Occipital lobe (tissue), 1 donor: ENCODE measurements at regions not wholly inside any gene's neighbourhood (a gene's known extent, or its start where the extent isn't known, plus 50 kb on each side); places are given as distances from the start of the nearest gene placed in this dataset.

Source experiments
- DNase-seq: peaks from one replicate; lab custom pipeline; 2025; lab: John Stamatoyannopoulos, UW

DNA sequence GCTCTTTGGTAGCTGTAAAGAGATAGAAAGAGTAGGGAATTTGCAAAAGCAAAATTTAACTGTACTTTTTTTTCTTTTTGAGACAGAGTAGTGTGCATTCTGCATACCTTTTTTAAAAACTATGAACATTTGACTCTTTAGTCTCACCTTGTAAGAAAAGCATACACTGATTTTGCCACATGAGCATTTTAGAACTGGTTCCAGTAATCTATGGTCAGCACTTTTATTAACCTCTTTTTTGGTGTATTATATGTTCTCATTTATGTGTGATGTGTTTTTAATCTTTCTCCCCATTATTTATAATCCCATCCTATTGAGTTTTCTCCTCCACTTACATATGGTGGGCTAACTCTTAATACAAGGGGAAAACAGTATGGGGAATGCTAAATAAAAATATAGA, 1111.4 kb downstream of the FLRT2 start:
- DNase-seq = no peak

- DNase-seq = no peak
Measured at GRCh38 chr14:86640288-86640687, 1110.3 kb downstream of the FLRT2 start.

- no peak for DNase-seq
Measured at GRCh38 chr14:86639666-86640065, 1109.7 kb downstream of the FLRT2 start.

- no peak for DNase-seq
Measured at GRCh38 chr14:86639146-86639545, 1109.2 kb downstream of the FLRT2 start.

DNA sequence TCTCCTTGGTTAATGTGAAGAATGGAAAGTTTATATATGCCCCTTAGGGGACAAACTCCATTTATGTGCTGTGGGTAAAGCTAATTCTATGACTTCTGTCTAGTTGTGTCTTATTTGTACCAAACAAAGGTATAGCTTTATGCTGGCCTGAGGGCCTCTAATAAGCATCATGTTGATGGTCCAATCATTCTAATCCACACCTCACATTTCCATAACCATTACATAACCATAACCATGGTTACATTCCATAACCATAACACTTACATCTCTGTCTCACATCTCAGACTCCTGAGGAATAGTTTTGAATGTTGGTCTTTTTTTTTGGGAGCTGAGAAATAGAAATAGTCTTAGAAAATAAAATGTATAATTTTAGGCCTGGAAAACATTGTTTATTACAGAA, 1097.1 kb downstream of the FLRT2 start:
- DNase-seq = no peak

DNA sequence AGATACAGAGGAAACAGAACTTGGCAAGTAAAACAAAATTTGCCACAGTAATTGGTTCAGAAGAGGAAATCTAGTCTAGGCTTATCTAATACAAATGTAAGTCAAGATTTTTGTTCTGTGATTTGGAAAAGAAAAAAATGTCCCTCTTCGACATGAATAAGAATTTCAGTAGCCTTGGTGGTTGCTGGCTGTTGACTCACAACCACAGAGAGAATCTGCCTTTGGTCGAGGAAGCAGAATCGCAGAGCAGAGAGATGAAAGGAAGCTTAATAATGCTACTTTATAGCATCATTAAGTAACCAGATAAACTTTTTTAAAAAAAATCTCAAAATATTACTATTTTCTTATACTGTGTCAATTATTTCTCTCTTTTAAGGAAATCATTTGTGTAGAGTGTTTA, 1096.6 kb downstream of the FLRT2 start:
- DNase-seq = no peak

DNA sequence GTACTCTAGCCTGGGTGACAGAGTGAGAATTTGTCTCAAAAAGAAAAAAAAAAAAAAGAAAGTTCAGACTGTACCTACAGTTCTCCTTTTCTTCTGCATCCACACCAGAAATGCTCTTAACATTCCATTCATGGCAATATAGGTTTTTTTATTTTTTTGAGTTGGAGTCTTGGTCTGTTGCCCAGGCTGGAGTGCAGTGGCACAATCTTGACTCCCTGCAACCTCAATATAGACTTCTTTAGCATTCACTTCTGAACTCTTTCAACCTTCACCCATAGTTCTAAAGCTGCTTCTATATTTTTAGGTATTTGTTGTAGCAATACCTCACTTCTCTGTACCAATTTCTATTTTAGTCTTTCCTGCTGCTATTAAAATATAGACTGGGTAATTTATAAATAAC, 1095.7 kb downstream of the FLRT2 start:
- DNase-seq = no peak

DNA sequence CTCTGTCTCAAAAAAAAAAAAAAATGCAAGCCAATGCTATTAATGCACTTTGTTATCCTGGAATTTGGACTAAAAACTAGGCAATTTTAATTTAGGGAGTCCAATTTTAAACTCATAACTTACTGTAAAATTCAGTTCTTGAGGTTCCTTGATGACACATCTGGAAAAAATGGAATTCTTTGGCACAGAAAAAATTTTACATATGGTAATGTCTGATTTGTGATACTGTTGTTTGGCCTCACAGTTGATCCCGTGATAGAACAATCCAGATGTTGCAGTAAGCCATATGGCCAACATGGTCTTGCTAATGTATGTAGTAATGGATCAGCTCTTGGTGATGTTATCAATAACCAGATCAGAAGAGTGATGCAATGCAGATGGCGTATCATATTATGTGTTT, 1089.8 kb downstream of the FLRT2 start:
- DNase-seq = no peak

DNA sequence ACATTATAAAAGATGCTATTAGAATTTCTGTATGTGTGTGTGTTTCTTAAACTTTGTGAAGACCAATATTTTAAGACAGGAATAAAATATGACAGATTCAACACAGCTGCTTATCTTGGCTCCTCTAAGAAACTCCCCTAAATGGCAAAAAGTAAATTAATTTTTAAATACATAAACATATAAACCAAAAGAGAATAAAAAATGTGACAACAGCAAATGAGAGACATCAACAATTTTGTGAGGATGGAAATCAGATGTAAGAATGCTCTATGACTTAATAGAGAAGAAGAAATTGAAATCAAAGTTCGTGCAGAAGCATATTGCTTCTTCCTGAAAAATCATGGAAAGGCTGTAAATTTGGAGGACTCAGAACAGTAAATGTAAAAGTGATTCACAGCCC, 1083.8 kb downstream of the FLRT2 start:
- no peak for DNase-seq

DNA sequence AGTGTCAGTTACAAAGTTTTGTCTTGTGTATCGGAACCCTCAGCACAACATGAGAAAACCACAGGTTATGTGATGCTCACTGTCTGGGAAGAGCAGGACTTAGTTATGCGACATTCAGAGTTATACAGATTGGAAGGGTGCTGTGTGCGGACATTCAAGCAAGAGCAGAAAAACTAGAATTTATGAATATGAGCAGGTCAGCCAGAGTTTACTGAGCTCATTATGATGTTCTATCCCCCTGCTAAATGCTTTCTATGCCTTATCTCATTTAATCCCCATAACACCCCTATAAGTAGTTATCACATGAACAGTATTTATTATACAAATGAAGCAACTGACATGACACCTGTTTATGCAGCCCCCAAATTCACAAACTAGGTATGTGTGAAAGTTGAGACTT, 1083.2 kb downstream of the FLRT2 start:
- DNase-seq = no peak

- DNase-seq = no peak
Measured at GRCh38 chr14:86604561-86604960, 1074.6 kb downstream of the FLRT2 start.

DNA sequence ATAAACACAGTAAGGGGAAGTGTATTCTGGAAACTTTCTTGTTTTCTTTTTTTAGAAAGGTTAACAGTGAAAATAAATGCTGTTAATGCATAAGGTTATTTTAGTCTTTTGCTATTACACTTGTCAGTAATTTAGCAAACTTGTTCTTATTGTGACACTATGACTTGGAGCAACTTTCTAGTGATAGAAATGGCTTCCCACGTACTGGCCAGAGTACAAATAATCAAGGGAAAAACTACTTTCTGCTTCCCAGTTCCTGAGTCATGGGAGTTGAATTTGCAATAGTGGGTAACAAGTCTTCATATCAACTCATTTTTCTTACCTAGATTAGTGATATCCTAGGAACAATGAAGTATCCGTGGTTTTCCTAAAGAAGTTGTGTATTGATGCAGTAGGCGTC, 1072.3 kb downstream of the FLRT2 start:
- DNase-seq = no peak

DNA sequence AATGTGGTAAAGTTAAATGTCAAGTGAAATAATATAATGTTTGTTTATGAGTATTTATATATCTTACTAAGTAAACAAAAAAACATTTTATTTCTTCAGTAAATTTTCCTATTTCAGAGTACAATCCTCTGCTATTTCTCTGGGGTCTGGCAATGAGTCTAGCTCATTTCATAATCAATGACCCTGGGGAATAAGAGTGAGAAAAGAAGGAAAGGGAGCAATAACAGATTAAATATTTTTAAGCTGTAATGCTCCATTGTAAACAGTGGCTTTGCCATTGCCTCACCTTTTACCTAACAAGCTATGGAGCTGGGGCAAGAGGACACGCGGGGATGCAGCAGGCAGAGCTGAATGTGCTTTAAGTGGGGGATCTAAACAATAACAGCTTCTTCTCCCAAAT, 1071.9 kb downstream of the FLRT2 start:
- DNase-seq = no peak

DNA sequence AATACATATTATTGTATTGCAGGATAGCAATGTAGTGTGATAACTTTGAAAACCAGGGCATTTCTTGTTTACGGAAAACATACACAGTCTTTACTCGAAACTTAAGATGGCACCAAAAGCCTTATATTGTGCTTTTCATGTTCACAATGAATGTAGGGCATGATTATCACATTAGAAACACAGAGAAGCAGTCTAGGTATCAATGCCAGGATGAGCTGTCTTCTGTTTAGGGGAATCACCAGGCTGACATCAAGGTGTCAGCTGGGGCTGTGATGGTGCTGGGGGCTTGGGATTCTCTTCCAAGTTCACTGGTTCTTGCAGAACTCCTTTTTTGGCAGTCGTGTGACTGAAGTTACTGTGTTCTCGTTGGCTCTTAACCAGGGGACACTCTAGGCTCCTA, 1067.3 kb downstream of the FLRT2 start:
- DNase-seq = no peak

GRCh38 chr14:86596024-86596423, 1066.1 kb downstream of the FLRT2 start:
- DNase-seq = no peak

DNA sequence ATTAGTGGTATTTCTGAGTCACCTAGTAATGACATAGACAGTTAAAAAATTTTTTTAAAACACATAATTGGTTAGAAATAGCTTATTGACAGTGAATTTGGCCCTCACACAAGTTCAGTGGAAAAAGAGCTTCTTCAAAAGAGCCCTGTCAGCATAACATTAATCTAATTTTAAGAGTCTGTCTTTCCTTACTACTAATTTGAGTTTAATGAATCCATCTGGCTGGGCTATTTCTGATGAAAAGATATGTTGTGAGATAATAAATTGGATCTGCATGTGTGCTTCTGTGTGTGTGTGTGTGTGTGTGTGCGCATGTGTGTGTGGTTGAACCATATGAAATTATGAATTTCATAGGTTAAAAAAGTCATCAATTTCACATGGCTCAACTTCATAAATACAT, 1045.2 kb downstream of the FLRT2 start:
- DNase-seq = no peak

DNA sequence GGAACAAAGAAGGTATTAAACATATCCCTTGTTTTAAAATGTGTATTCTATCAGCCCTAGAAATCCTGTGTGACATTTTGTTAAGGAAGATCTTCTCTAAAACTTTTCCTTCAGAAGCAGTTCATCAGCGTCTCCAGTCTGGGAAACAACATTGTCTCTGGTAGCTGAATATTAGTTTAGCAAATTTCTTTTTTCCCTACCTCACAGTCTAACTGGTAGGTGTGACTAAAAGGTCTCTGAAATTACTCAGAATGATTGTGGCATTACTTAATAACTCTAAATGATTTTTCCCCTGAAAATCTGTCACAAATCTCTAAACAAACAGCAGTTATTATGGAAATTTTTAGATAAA, 1044.8 kb downstream of the FLRT2 start:
- DNase-seq = no peak

GRCh38 chr14:86574051-86574777, 1044.3 kb downstream of the FLRT2 start:
- DNase-seq = no peak

GRCh38 chr14:86570371-86570770, 1040.4 kb downstream of the FLRT2 start:
- DNase-seq = no peak

DNA sequence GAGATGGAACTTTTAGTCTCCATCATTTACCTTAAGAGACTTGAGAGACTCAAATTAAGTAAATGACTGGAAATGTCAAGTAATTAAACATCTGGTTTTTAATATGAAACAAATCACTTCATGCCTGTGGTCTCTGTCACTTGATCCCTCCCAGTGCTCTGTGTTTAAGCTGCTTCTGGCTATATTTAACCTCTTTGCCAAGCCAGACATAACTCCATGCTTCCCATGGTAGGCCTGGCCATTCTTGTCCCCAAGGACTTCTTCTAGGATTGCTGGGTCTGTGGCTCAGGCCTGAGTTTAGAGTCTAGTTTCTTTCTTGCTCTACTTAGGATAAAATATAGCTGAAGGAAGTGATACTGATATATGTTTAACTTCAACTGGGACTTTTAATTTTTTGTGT, 1013.6 kb downstream of the FLRT2 start:
- DNase-seq = no peak

GRCh38 chr14:86541972-86542371, 1012.0 kb downstream of the FLRT2 start:
- no peak for DNase-seq

DNA sequence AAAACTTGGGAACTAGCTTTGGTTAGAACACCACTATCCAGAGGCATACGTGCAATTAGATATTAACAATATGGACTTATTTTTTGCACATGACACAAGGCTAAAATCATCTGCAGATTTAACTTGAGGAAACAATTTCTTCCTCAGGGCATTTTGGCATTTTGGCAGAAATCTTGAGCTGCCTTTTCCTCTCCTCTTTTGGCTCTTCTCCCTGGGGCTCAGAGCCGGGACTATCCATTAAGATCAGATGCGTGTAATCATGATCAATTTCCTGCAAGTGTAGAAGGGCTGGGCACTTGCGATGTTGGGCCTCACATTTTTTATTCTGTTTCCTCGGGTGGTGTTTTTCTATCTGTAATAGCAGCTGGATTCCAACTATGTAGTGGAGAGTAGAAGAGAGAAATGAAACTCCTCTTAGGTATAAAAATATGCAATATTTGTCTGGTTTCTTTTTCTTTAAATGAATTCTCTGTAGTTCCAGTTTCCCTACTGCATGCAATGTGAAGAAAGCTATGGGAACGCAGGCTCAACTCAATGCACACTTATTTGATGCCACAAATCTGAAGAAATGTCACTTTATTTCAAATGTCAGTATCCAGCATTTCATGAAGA, 1010.8 kb downstream of the FLRT2 start:
- DNase-seq = no peak

GRCh38 chr14:86539361-86540070, 1009.6 kb downstream of the FLRT2 start:
- DNase-seq = no peak
